ENCODE measurements at regions not wholly inside any gene's neighbourhood (a gene's known extent, or its start where the extent isn't known, plus 50 kb on each side); places are given as distances from the start of the nearest gene placed in this dataset.
"Not testable (repeated sequence)": the region's sequence is repeated elsewhere in the genome, so short reads cannot be mapped to it uniquely, and the experiment has no call there.

- TF ChIP-seq CTCF (IDR thresholded peaks at IDR 0.05); EZH2 (IDR thresholded peaks at IDR 0.05; ENCODE audit: borderline replicate concordance, insufficient read depth, low read depth, low read length, poor library complexity, severe bottlenecking): not testable (repeated sequence)
These were observed 56.2 kb upstream of the SPN start for GRCh38 chr16:29606669-29607427.

All from B cell (primary cell).